HepG2 (cell line): ENCODE measurements at regions not wholly inside any gene's neighbourhood (a gene's known extent, or its start where the extent isn't known, plus 50 kb on each side); places are given as distances from the start of the nearest gene placed in this dataset.

Source experiments
- ATAC-seq: fragments of 200-7000 bp; cut with Tn5 transposase; 3 replicates; pipeline ENCODE4 v1.9.1; 2020; ENCODE audit warnings: mild to moderate bottlenecking, moderate library complexity
- BruUV-seq: library from RNA; stranded (reverse); fragments of 400-500 nt; replicated peaks from 2 replicates; lab custom pipeline; 2021; lab: Mats Ljungman, UMichigan
- CTCF ChIA-PET: fragments of 300-600 bp; formaldehyde crosslinking; extraction: SDS; loops from one replicate; lab custom pipeline; 2021; ENCODE audit warnings: low total read pairs, inconsistent platforms, low intra/inter-chr PET ratio; lab: Yijun Ruan, JAX
- POLR2A ChIA-PET: fragments of 350-600 bp; sonication (Branson Sonifier 250); formaldehyde crosslinking; loops from one replicate; lab custom pipeline; 2020; ENCODE audit warnings: antibody characterized with exemption, inconsistent platforms; lab: Yijun Ruan, JAX
- DNase-seq: peaks from one replicate; pipeline ENCODE4 v3.0.0-alpha.2; 2015; ENCODE audit warnings: low spot score
- FAIRE-seq: peaks from 3 replicates; lab custom pipeline; 2011; peaks lifted over from hg19 to GRCh38; lab: Jason Lieb, UNC
- H2AFZ ChIP-seq: one replicate; pipeline ENCODE4 v1.6.1; 2011; ENCODE audit warnings: low read length, inconsistent platforms
- H3K27ac ChIP-seq: fragments of 300-600 bp; 3 replicates; pipeline ENCODE4 v1.8.0; 2011; ENCODE audit warnings: mixed run types, mild to moderate bottlenecking, mixed read lengths, low read length, inconsistent platforms; ENCODE audit not compliant: insufficient read depth; ENCODE audit errors: extremely low read length
- H3K27me3 ChIP-seq, 2 experiments: fragments of 200-600 bp in 1 of 2; 2 replicates in 1 of 2; 3 replicates in 1 of 2; pipeline versions ENCODE4 v1.6.0 to v1.8.0; 2011; ENCODE audit warnings: low read length in 2 of 2, mild to moderate bottlenecking in 2 of 2, moderate library complexity in 2 of 2, inconsistent platforms in 1 of 2; ENCODE audit not compliant: insufficient read depth in 2 of 2, control insufficient read depth in 1 of 2
- H3K36me3 ChIP-seq, 2 experiments: fragments of 200-600 bp in 1 of 2; replicated peaks in 1 of 2; 2 replicates in 1 of 2; 3 replicates in 1 of 2; pipeline versions ENCODE4 v1.5.1 to v1.8.0; 2011; ENCODE audit warnings: low read length in 2 of 2, inconsistent platforms in 1 of 2; ENCODE audit not compliant: insufficient read depth in 2 of 2, control insufficient read depth in 1 of 2
- H3K4me1 ChIP-seq: 2 replicates; pipeline ENCODE4 v1.5.1; 2012; ENCODE audit warnings: low read length, inconsistent platforms; ENCODE audit not compliant: insufficient read depth
- H3K4me2 ChIP-seq: 2 replicates; pipeline ENCODE4 v1.6.0; 2011; ENCODE audit warnings: low read depth, low read length, inconsistent platforms
- H3K4me3 ChIP-seq, 3 experiments: fragments of 200-600 bp in 1 of 3; sonication (generic), shearing (Covaris generic) in 1 of 3; replicated peaks in 1 of 3; 2 replicates each; pipeline ENCODE4 v1.5.1; 2011 to 2016; ENCODE audit warnings: low read length in 3 of 3, inconsistent platforms in 2 of 3, low read depth in 2 of 3, mild to moderate bottlenecking in 2 of 3, control low read depth in 1 of 3, mixed read lengths in 1 of 3; ENCODE audit not compliant: insufficient read depth in 1 of 3
- H3K79me2 ChIP-seq: one replicate; pipeline ENCODE4 v1.6.1; 2011; ENCODE audit warnings: low read length, inconsistent platforms; ENCODE audit not compliant: insufficient read depth
- H3K9ac ChIP-seq: 2 replicates; pipeline ENCODE4 v1.6.0; 2011; ENCODE audit warnings: mild to moderate bottlenecking, low read depth, low read length, inconsistent platforms; ENCODE audit not compliant: insufficient read depth
- H3K9me3 ChIP-seq: 2 replicates; pipeline ENCODE4 v1.5.1; 2012; ENCODE audit warnings: mild to moderate bottlenecking, low read length
- H4K20me1 ChIP-seq: 2 replicates; pipeline ENCODE4 v1.6.0; 2011; ENCODE audit warnings: inconsistent platforms, mild to moderate bottlenecking, low read length, moderate library complexity; ENCODE audit not compliant: insufficient read depth
- FOXC1 ChIP-seq: sonication (generic); formaldehyde crosslinking; IDR thresholded peaks from 2 replicates; pipeline ENCODE4 v1.8.0; 2022; ENCODE audit warnings: mild to moderate bottlenecking, missing genetic modification reagents, borderline replicate concordance
- GATAD2A ChIP-seq: IDR thresholded peaks from 2 replicates; pipeline ENCODE4 v1.6.1; 2016
- GLMP ChIP-seq: sonication (generic); formaldehyde crosslinking; IDR thresholded peaks from 2 replicates; pipeline ENCODE4 v1.9.0; 2021; ENCODE audit warnings: missing genetic modification reagents, mild to moderate bottlenecking, borderline replicate concordance
- MAX ChIP-seq: IDR thresholded peaks from 2 replicates; pipeline ENCODE4 v1.6.1; 2012; ENCODE audit warnings: inconsistent platforms
- PBX3 ChIP-seq: sonication (generic); formaldehyde crosslinking; IDR thresholded peaks from 2 replicates; pipeline ENCODE4 v1.8.1; 2023; ENCODE audit warnings: missing genetic modification reagents, inconsistent platforms, borderline replicate concordance
- SIX4 ChIP-seq: sonication (generic); formaldehyde crosslinking; IDR thresholded peaks from 2 replicates; pipeline ENCODE4 v1.4.0; 2020; ENCODE audit warnings: missing genetic modification reagents
- SOX5 ChIP-seq: IDR thresholded peaks from 2 replicates; pipeline ENCODE4 v1.6.1; 2016; ENCODE audit warnings: borderline replicate concordance
- TGIF2 ChIP-seq: IDR thresholded peaks from 2 replicates; pipeline ENCODE4 v1.6.1; 2016; ENCODE audit warnings: control low read depth, missing compliant biosample characterization
- THYN1 ChIP-seq: sonication (generic); formaldehyde crosslinking; IDR thresholded peaks from 2 replicates; pipeline ENCODE4 v1.8.1; 2023; ENCODE audit warnings: low read depth, mild to moderate bottlenecking, moderate library complexity, missing genetic modification reagents, borderline replicate concordance
- ZFP41 ChIP-seq: sonication (generic); formaldehyde crosslinking; IDR thresholded peaks from 2 replicates; pipeline ENCODE4 v1.4.0; 2020; ENCODE audit warnings: mild to moderate bottlenecking, missing genetic modification reagents, borderline replicate concordance
- ZNF280B ChIP-seq: sonication (generic); formaldehyde crosslinking; IDR thresholded peaks from 2 replicates; pipeline ENCODE4 v1.5.0; 2020; ENCODE audit warnings: missing genetic modification reagents, mild to moderate bottlenecking, borderline replicate concordance
- ZNF670 ChIP-seq: sonication (generic); formaldehyde crosslinking; IDR thresholded peaks from 2 replicates; pipeline ENCODE4 v1.8.0; 2022; ENCODE audit warnings: mild to moderate bottlenecking, missing genetic modification reagents, borderline replicate concordance
- ZNF766 ChIP-seq: sonication (generic); formaldehyde crosslinking; IDR thresholded peaks from 2 replicates; pipeline ENCODE4 v1.5.0; 2020; ENCODE audit warnings: missing genetic modification reagents, borderline replicate concordance
- ZNF775 ChIP-seq: sonication (generic); formaldehyde crosslinking; IDR thresholded peaks from 2 replicates; pipeline ENCODE4 v1.4.0; 2020; ENCODE audit warnings: missing genetic modification reagents, mild to moderate bottlenecking, moderate library complexity, borderline replicate concordance
- WGBS: methylation state at CpG from one replicate; pipeline ENCODE4 v1.1.6; 2017; ENCODE audit warnings: low lambda C conversion rate; 5-methylcytosine and 5-hydroxymethylcytosine counted together
- in situ Hi-C: cut with HindIII; loops from 2 replicates; pipeline ENCODE4 v1.10.0; 2017; ENCODE audit warnings: low pct_unique_long_range_greater_than_20kb; ENCODE audit not compliant: extremely low pct_ligation_motif_present
- intact Hi-C: fragments of 100-400 bp; cut with micrococcal nuclease; formaldehyde crosslinking; loops from one replicate; pipeline ENCODE4 v1.10.0; 2022; ENCODE audit not compliant: unreplicated experiment

- TF ChIP-seq ZNF280B (no peak), MAX (no peak), SOX5 (no peak)
- FAIRE-seq: no peak
- in situ Hi-C loops (no loop called here), intact Hi-C loops (no loop called here)
- H3K9me3 ChIP-seq: no peaks in the 10 kb centered on the region; the same call in 1 of the 2 replicates
- BruUV-seq: no TSS peak
- H3K79me2 ChIP-seq: no peaks in the 10 kb centered on the region
- no peaks in the 10 kb centered on the region for H3K27me3 ChIP-seq
- DNase-seq: no peak
- no peak for ATAC-seq
- no peaks in the 10 kb centered on the region for H4K20me1 ChIP-seq
- no peaks in the 10 kb centered on the region for H3K4me1 ChIP-seq
- ChIA-PET CTCF (no interaction called here), POLR2A (no interaction called here)
- no peak overlapping the region for H3K9ac ChIP-seq
- H3K4me2 ChIP-seq: no peak overlapping the region
- no peak overlapping the region for H2AFZ ChIP-seq
- no peak overlapping the region for H3K4me3 ChIP-seq
- WGBS: 5% methylated on average over 2 of the region's 2 CpGs
- no peak overlapping the region for H3K27ac ChIP-seq
- no peaks in the 10 kb centered on the region for H3K36me3 ChIP-seq
Observed at GRCh38 chr3:104673981-104674380, 692.7 kb upstream of the ALCAM start.

GRCh38 chr3:104676241-104676640 is 690.5 kb upstream of the ALCAM start:
- H4K20me1 ChIP-seq: no peaks in the 10 kb centered on the region
- intact Hi-C loops (no loop called here), in situ Hi-C loops (no loop called here)
- ChIA-PET CTCF (no interaction called here), POLR2A (no interaction called here)
- H3K27me3 ChIP-seq: no peaks in the 10 kb centered on the region
- H3K36me3 ChIP-seq: no peaks in the 10 kb centered on the region
- H3K9me3 ChIP-seq: no peaks in the 10 kb centered on the region; the same call in 1 of the 2 replicates
- WGBS: 0% methylated on average over 3 of the region's 3 CpGs
- no peak overlapping the region for H2AFZ ChIP-seq
- H3K79me2 ChIP-seq: no peaks in the 10 kb centered on the region
- H3K4me2 ChIP-seq: no peak overlapping the region
- DNase-seq: no peak
- no peaks in the 10 kb centered on the region for H3K4me1 ChIP-seq
- no TSS peak for BruUV-seq
- no peak overlapping the region for H3K27ac ChIP-seq
- no peak overlapping the region for H3K4me3 ChIP-seq
- ATAC-seq: no peak
- no peak for FAIRE-seq
- no peak overlapping the region for H3K9ac ChIP-seq
- TF ChIP-seq ZNF670 (CRISPR knock-in tag): no peak
- TF ChIP-seq ZNF775 (CRISPR knock-in tag): no peak
- TF ChIP-seq GLMP (CRISPR knock-in tag): no peak
- no peak for TF ChIP-seq ZNF766
- no peak for TF ChIP-seq ZFP41 (CRISPR knock-in tag)
- TF ChIP-seq FOXC1 (CRISPR knock-in tag): no peak
- no peak for TF ChIP-seq THYN1
- no peak for TF ChIP-seq GATAD2A (CRISPR knock-in tag)
- no peak for TF ChIP-seq SIX4 (CRISPR knock-in tag)
- TF ChIP-seq TGIF2: no peak
- no peak for TF ChIP-seq PBX3
